SJSA1 (cell line): ENCODE measurements at regions not wholly inside any gene's neighbourhood (a gene's known extent, or its start where the extent isn't known, plus 50 kb on each side); places are given as distances from the start of the nearest gene placed in this dataset.
"Not testable (repeated sequence)": the region's sequence is repeated elsewhere in the genome, so short reads cannot be mapped to it uniquely, and the experiment has no call there.

Source experiments
- DNase-seq, 2 experiments: peaks; one replicate each; pipeline ENCODE4 v3.0.0-alpha.2; 2015 to 2020; ENCODE audit warnings: low spot score in 2 of 2, low read depth in 1 of 2
- H3K27ac ChIP-seq: fragments of 250-450 bp; sonication (Bioruptor Pico); 2 replicates; pipeline ENCODE4 v1.5.1; 2020; ENCODE audit warnings: mild to moderate bottlenecking, moderate library complexity
- H3K27me3 ChIP-seq: fragments of 250-450 bp; sonication (Bioruptor Pico); replicated peaks from 2 replicates; pipeline ENCODE4 v1.5.1; 2020; ENCODE audit warnings: mild to moderate bottlenecking, moderate library complexity
- H3K36me3 ChIP-seq: fragments of 250-450 bp; sonication (Bioruptor Pico); 2 replicates; pipeline ENCODE4 v1.5.1; 2020; ENCODE audit warnings: mild to moderate bottlenecking
- H3K4me1 ChIP-seq: fragments of 250-450 bp; sonication (Bioruptor Pico); replicated peaks from 2 replicates; pipeline ENCODE4 v1.6.1; 2021; ENCODE audit warnings: mild to moderate bottlenecking
- H3K4me3 ChIP-seq: fragments of 250-450 bp; sonication (Bioruptor Pico); 2 replicates; pipeline ENCODE4 v1.5.1; 2020; ENCODE audit warnings: mild to moderate bottlenecking
- H3K9me3 ChIP-seq: fragments of 250-450 bp; sonication (Bioruptor Pico); replicated peaks from 2 replicates; pipeline ENCODE4 v1.5.1; 2020; ENCODE audit warnings: mild to moderate bottlenecking

- not testable (repeated sequence) for H3K4me1 ChIP-seq, H3K36me3 ChIP-seq, H3K4me3 ChIP-seq, H3K9me3 ChIP-seq, DNase-seq, H3K27ac ChIP-seq, H3K27me3 ChIP-seq
Observed at GRCh38 chr16:5151409-5151808, 53.8 kb upstream of the EEF2KMT start.
